B cell (primary cell): ENCODE measurements at regions not wholly inside any gene's neighbourhood (a gene's known extent, or its start where the extent isn't known, plus 50 kb on each side); places are given as distances from the start of the nearest gene placed in this dataset.

Source experiments
- ATAC-seq: fragments of 200-7000 bp; cut with Tn5 transposase; one replicate; pipeline ENCODE4 v1.10.0; 2021; ENCODE audit warnings: low read depth, mild to moderate bottlenecking, moderate number of reproducible peaks, moderate library complexity
- CTCF ChIA-PET: fragments of 350-600 bp; sonication (Branson Sonifier 250); formaldehyde crosslinking; loops from one replicate; lab custom pipeline; 2021; ENCODE audit warnings: antibody characterized with exemption, inconsistent platforms; lab: Charles Lee
- POLR2A ChIA-PET: fragments of 350-600 bp; sonication (Branson Sonifier 250); formaldehyde crosslinking; loops from one replicate; lab custom pipeline; 2021; ENCODE audit warnings: antibody characterized with exemption; lab: Charles Lee
- DNase-seq: peaks from one replicate; pipeline ENCODE4 v3.0.0; 2013
- H2AFZ ChIP-seq: 2 replicates; pipeline ENCODE4 v1.6.1; 2012; ENCODE audit warnings: mild to moderate bottlenecking, low read depth, low read length; ENCODE audit not compliant: insufficient read depth, poor library complexity, severe bottlenecking
- H3K27ac ChIP-seq, 2 donors: 1 replicate in 1 of 2; 2 replicates in 1 of 2; pipeline ENCODE4 v1.5.1; 2012 to 2013; ENCODE audit warnings: low read length in 2 of 2, mild to moderate bottlenecking in 2 of 2, moderate library complexity in 1 of 2
- H3K27me3 ChIP-seq, 4 experiments: fragments of 200-600 bp in 1 of 4; sonication (generic) in 1 of 4; replicated peaks in 1 of 4; 1 replicate in 2 of 4; 2 replicates in 2 of 4; pipeline versions ENCODE4 v1.6.1 to v1.7.0; 2013 to 2016; ENCODE audit warnings: low read length in 3 of 4, mild to moderate bottlenecking in 2 of 4, mixed read lengths in 1 of 4, moderate library complexity in 1 of 4; ENCODE audit not compliant: insufficient read depth in 4 of 4, control insufficient read depth in 3 of 4; ENCODE audit errors: control extremely low read depth in 1 of 4
- H3K36me3 ChIP-seq, 2 experiments: replicated peaks in 1 of 2; 1 replicate in 1 of 2; 2 replicates in 1 of 2; pipeline versions ENCODE4 v1.6.1 to v1.7.1; 2013; ENCODE audit warnings: low read length in 1 of 2; ENCODE audit not compliant: insufficient read depth in 2 of 2, control insufficient read depth in 1 of 2; ENCODE audit errors: control extremely low read depth in 1 of 2, extremely low read depth in 1 of 2
- H3K4me1 ChIP-seq, 2 donors: fragments of 200-600 bp in 1 of 2; sonication (generic) in 1 of 2; 1 replicate in 1 of 2; 2 replicates in 1 of 2; pipeline versions ENCODE4 v1.5.1 to v1.6.1; 2013 to 2017; ENCODE audit warnings: low read length in 2 of 2; ENCODE audit not compliant: control insufficient read depth in 2 of 2, insufficient read depth in 2 of 2
- H3K4me2 ChIP-seq: replicated peaks from 2 replicates; pipeline ENCODE3; 2012; ENCODE audit warnings: mild to moderate bottlenecking, low read depth, low read length; ENCODE audit not compliant: poor library complexity, severe bottlenecking
- H3K4me3 ChIP-seq, 5 experiments: fragments of 200-600 bp in 1 of 5; sonication (generic) in 1 of 5; 1 replicate in 3 of 5; 2 replicates in 2 of 5; pipeline versions ENCODE4 v1.5.1 to v1.7.0; 2011 to 2016; ENCODE audit warnings: low read length in 4 of 5, mild to moderate bottlenecking in 4 of 5, low read depth in 2 of 5, control low read depth in 1 of 5, moderate library complexity in 1 of 5; ENCODE audit not compliant: insufficient read depth in 1 of 5; ENCODE audit errors: control extremely low read depth in 1 of 5, extremely low read depth in 1 of 5
- H3K79me2 ChIP-seq: fragments of 200-600 bp; sonication (generic); one replicate; pipeline ENCODE4 v1.6.0; 2016; ENCODE audit warnings: low read length; ENCODE audit not compliant: control insufficient read depth, insufficient read depth
- H3K9ac ChIP-seq: fragments of 200-600 bp; sonication (generic); 2 replicates; pipeline ENCODE4 v1.6.1; 2017; ENCODE audit warnings: mild to moderate bottlenecking, low read length, moderate library complexity
- H3K9me3 ChIP-seq, 3 donors: one replicate each; pipeline versions ENCODE4 v1.6.1 to v1.7.1; 2013; ENCODE audit warnings: low read length in 2 of 3; ENCODE audit not compliant: control insufficient read depth in 2 of 3, insufficient read depth in 1 of 3; ENCODE audit errors: control extremely low read depth in 1 of 3
- H4K20me1 ChIP-seq: 2 replicates; pipeline ENCODE4 v1.6.0; 2012; ENCODE audit warnings: mild to moderate bottlenecking, low read length; ENCODE audit not compliant: insufficient read depth, control insufficient read depth, poor library complexity, severe bottlenecking
- H3K27ac Mint-ChIP-seq: one replicate; pipeline ENCODE4 v1.8.0; 2021; ENCODE audit warnings: mixed read lengths
- H3K27me3 Mint-ChIP-seq: one replicate; pipeline ENCODE4 v1.8.0; 2021; ENCODE audit warnings: mixed read lengths
- H3K4me1 Mint-ChIP-seq: one replicate; pipeline ENCODE4 v1.8.0; 2021; ENCODE audit warnings: mixed read lengths
- H3K4me3 Mint-ChIP-seq: one replicate; pipeline ENCODE4 v1.8.0; 2021; ENCODE audit warnings: mixed read lengths
- H3K9me3 Mint-ChIP-seq: one replicate; pipeline ENCODE4 v1.8.0; 2022; ENCODE audit warnings: mixed read lengths; ENCODE audit not compliant: insufficient read depth
- CTCF ChIP-seq: fragments of 200-600 bp; IDR thresholded peaks from one replicate; pipeline ENCODE4 v1.8.0; 2022; ENCODE audit warnings: antibody characterized with exemption, mild to moderate bottlenecking
- EZH2 ChIP-seq: IDR thresholded peaks from 2 replicates; pipeline ENCODE4 v1.6.1; 2012; ENCODE audit warnings: borderline replicate concordance, low read depth, mild to moderate bottlenecking, moderate library complexity, low read length; ENCODE audit not compliant: insufficient read depth, poor library complexity, severe bottlenecking
- WGBS: methylation state at CpG from one replicate; pipeline ENCODE4 v1.1.5; 2013; ENCODE audit warnings: missing lambda C conversion rate; ENCODE audit not compliant: insufficient coverage; 5-methylcytosine and 5-hydroxymethylcytosine counted together
- intact Hi-C: fragments of 100-400 bp; cut with micrococcal nuclease; formaldehyde crosslinking; loops from one replicate; pipeline ENCODE4 v1.10.0; 2022

DNA sequence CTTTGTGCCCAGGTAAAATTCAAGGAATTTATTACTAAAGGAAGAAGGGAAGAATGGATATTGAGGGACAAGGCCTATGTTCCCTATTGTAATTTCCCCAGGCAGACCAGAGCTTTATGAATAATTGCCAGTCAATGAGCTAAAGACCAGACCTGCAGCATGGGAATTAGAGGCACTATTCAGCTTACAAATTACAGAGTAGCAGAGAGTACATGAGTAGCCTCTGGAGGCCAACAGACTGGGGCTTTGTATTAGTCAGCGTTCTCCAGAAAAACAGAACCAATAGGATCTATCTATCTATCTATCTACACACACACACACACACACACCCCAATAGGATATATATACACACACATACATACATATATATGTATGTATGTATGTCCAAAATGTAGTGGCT, 120.0 kb upstream of the RPH3A start:
- H3K9me3 Mint-ChIP-seq, result no peaks in the 10 kb centered on the region
- Histone ChIP-seq H3K27me3 (peaks cover 0 to 7% (median 3%) of the 10 kb centered on the region in 4 experiments), H3K9ac (no peak overlapping the region), H3K9me3 (peaks cover 0 to 1% (median 0%) of the 10 kb centered on the region in 3 donors), H2AFZ (no peak overlapping the region), H3K4me1 (no peaks in the 10 kb centered on the region), H4K20me1 (no peaks in the 10 kb centered on the region), H3K36me3 (no peaks in the 10 kb centered on the region), H3K4me3 (no peak overlapping the region), H3K79me2 (no peaks in the 10 kb centered on the region), H3K27ac (no peak overlapping the region), H3K4me2 (no peak overlapping the region)
- H3K4me1 Mint-ChIP-seq, result no peaks in the 10 kb centered on the region
- DNase-seq (no peak), ATAC-seq (no peak)
- no CpG with 5 or more reads among the region's 1 CpG for WGBS
- POLR2A ChIA-PET, result no interaction called here
- H3K27ac Mint-ChIP-seq, result no peak overlapping the region
- intact Hi-C loops, result no loop called here
- no peak overlapping the region for H3K4me3 Mint-ChIP-seq
- CTCF ChIA-PET, result no interaction called here
- peaks cover 26% of the 10 kb centered on the region for H3K27me3 Mint-ChIP-seq
- TF ChIP-seq CTCF (no peak), EZH2 (no peak)

DNA sequence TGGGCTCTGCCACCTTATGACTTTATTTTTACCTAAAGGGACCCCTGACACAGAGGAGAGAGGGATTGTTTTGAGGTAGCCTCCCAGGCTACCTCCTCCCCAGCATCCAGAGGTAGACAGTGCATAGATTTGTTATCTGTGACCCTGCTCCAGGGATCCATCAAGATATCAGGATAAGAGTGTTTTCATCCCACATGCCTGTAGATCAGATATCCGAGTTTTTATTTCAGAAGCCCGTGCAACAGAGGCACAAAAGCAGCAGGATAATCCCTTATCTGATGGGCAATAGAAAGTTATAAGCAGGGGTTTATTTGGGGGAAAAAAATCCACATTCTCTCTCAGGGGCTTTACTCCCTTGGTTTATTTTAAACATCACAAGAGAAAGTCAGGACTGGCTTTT, 117.0 kb upstream of the RPH3A start:
- Histone ChIP-seq H3K4me1 (no peaks in the 10 kb centered on the region), H2AFZ (no peak overlapping the region), H3K4me3 (no peak overlapping the region), H3K9me3 (peaks cover 0 to 1% (median 0%) of the 10 kb centered on the region in 3 donors), H4K20me1 (no peaks in the 10 kb centered on the region), H3K27me3 (peaks cover 0 to 7% (median 0%) of the 10 kb centered on the region in 4 experiments), H3K79me2 (no peaks in the 10 kb centered on the region), H3K9ac (no peak overlapping the region), H3K36me3 (no peaks in the 10 kb centered on the region), H3K27ac (no peak overlapping the region), H3K4me2 (no peak overlapping the region)
- H3K4me1 Mint-ChIP-seq, result no peaks in the 10 kb centered on the region
- 80% methylated on average over 2 of the region's 2 CpGs for WGBS
- peaks cover 25% of the 10 kb centered on the region for H3K27me3 Mint-ChIP-seq
- H3K9me3 Mint-ChIP-seq, result no peaks in the 10 kb centered on the region
- ATAC-seq (no peak), DNase-seq (no peak)
- ChIA-PET CTCF (no interaction called here), POLR2A (no interaction called here)
- H3K27ac Mint-ChIP-seq, result no peak overlapping the region
- intact Hi-C loops, result no loop called here
- no peak overlapping the region for H3K4me3 Mint-ChIP-seq
- TF ChIP-seq EZH2 (no peak), CTCF (no peak)
